ENCODE measurements at regions not wholly inside any gene's neighbourhood (a gene's known extent, or its start where the extent isn't known, plus 50 kb on each side); places are given as distances from the start of the nearest gene placed in this dataset.

DNA sequence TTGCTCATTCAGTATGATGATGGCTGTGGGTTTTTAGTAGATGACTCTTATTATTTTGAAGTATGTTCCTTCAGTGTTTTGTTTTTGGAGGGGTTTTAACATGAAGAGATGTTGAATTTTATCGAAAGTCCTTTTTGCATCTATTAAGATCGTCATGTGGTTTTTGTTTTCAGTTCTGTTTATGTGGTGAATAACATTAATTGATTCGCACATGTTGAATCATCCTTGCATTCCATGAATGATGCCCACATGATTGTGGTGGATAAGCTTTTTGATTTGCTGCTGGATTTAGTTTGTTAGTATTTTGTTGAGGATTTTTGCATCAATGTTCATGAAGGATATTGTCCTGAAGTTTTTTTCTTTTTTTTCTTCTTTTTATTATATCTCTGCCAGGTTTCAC, 347.4 kb upstream of the EPHA5 start:
- Histone ChIP-seq H3K9me2 (ENCODE audit: insufficient read depth, low read length) (no peaks in the 10 kb centered on the region), H3K4me3 (ENCODE audit: low read depth, low read length, poor library complexity, severe bottlenecking) (no peak overlapping the region), H3K27ac (ENCODE audit: low read depth, low read length, poor library complexity, severe bottlenecking) (no peak overlapping the region), H4K20me1 (ENCODE audit: insufficient read depth, low read length) (no peaks in the 10 kb centered on the region), H3K4me2 (ENCODE audit: low read length) (no peak overlapping the region), H3K9me3 (ENCODE audit: low read length) (no peaks in the 10 kb centered on the region; the same call in 1 of the 2 replicates), H2AFZ (ENCODE audit: low read length) (no peak overlapping the region), H3K79me2 (ENCODE audit: insufficient read depth, low read depth, low read length) (no peaks in the 10 kb centered on the region), H3K36me3 (ENCODE audit: insufficient read depth, low read length) (no peaks in the 10 kb centered on the region), H3K4me1 (ENCODE audit: insufficient read depth, low read length, poor library complexity, severe bottlenecking) (no peaks in the 10 kb centered on the region)
- ChIA-PET POLR2A (no interaction called here), CTCF (ENCODE audit: unreplicated experiment) (no interaction called here)
- DNase-seq (ENCODE audit: low spot score) = no peak
- intact Hi-C loops (cut with micrococcal nuclease; ENCODE audit: unreplicated experiment) = no loop called here
- no TSS peak for BruUV-seq (replicated peaks)
- TF ChIP-seq, protein P1, sequence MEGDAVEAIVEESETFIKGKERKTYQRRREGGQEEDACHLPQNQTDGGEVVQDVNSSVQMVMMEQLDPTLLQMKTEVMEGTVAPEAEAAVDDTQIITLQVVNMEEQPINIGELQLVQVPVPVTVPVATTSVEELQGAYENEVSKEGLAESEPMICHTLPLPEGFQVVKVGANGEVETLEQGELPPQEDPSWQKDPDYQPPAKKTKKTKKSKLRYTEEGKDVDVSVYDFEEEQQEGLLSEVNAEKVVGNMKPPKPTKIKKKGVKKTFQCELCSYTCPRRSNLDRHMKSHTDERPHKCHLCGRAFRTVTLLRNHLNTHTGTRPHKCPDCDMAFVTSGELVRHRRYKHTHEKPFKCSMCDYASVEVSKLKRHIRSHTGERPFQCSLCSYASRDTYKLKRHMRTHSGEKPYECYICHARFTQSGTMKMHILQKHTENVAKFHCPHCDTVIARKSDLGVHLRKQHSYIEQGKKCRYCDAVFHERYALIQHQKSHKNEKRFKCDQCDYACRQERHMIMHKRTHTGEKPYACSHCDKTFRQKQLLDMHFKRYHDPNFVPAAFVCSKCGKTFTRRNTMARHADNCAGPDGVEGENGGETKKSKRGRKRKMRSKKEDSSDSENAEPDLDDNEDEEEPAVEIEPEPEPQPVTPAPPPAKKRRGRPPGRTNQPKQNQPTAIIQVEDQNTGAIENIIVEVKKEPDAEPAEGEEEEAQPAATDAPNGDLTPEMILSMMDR (conservative IDR thresholded peaks at IDR 0.05; ENCODE audit: low read length) = no peak
- TF ChIP-seq EZH2phosphoT487 (IDR thresholded peaks at IDR 0.05; ENCODE audit: borderline replicate concordance, low read depth, low read length) = no peak

DNA sequence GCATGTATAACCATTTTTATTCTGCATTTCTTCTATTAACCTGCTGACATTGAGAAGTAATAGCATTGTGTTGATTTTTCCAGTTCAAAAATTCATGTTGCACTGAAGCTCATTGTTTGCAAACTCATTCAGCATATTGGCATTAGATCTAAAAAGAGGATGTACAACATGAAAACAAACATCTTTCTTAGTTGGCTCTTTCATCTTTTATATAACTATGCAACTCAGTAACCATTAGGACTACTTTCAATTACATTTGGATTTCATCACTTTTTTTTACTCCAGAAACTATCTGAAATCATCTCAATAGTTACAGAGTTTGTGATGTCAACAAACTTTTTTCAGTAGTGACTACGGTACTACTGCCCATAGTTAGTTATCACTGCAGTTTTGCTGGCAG, 346.0 kb upstream of the EPHA5 start:
- H3K4me3 ChIP-seq (ENCODE audit: low read depth, low read length, poor library complexity, severe bottlenecking) = no peak overlapping the region
- no TSS peak for BruUV-seq (replicated peaks)
- ChIA-PET CTCF (ENCODE audit: unreplicated experiment) (no interaction called here), POLR2A (no interaction called here)
- no peaks in the 10 kb centered on the region for H3K9me2 ChIP-seq (ENCODE audit: insufficient read depth, low read length)
- no peak overlapping the region for H2AFZ ChIP-seq (ENCODE audit: low read length)
- no peaks in the 10 kb centered on the region for H3K4me1 ChIP-seq (ENCODE audit: insufficient read depth, low read length, poor library complexity, severe bottlenecking)
- no peak for DNase-seq (ENCODE audit: low spot score)
- no peaks in the 10 kb centered on the region; the same call in 1 of the 2 replicates for H3K9me3 ChIP-seq (ENCODE audit: low read length)
- no peak for TF ChIP-seq EZH2phosphoT487 (IDR thresholded peaks at IDR 0.05; ENCODE audit: borderline replicate concordance, low read depth, low read length)
- TF ChIP-seq, protein P1 (conservative IDR thresholded peaks at IDR 0.05; ENCODE audit: low read length) = no peak
- no peak overlapping the region for H3K27ac ChIP-seq (ENCODE audit: low read depth, low read length, poor library complexity, severe bottlenecking)
- H4K20me1 ChIP-seq (ENCODE audit: insufficient read depth, low read length) = no peaks in the 10 kb centered on the region
- H3K79me2 ChIP-seq (ENCODE audit: insufficient read depth, low read depth, low read length) = no peaks in the 10 kb centered on the region
- no peak overlapping the region for H3K4me2 ChIP-seq (ENCODE audit: low read length)
- intact Hi-C loops (cut with micrococcal nuclease; ENCODE audit: unreplicated experiment) = no loop called here
- no peaks in the 10 kb centered on the region for H3K36me3 ChIP-seq (ENCODE audit: insufficient read depth, low read length)

DNA sequence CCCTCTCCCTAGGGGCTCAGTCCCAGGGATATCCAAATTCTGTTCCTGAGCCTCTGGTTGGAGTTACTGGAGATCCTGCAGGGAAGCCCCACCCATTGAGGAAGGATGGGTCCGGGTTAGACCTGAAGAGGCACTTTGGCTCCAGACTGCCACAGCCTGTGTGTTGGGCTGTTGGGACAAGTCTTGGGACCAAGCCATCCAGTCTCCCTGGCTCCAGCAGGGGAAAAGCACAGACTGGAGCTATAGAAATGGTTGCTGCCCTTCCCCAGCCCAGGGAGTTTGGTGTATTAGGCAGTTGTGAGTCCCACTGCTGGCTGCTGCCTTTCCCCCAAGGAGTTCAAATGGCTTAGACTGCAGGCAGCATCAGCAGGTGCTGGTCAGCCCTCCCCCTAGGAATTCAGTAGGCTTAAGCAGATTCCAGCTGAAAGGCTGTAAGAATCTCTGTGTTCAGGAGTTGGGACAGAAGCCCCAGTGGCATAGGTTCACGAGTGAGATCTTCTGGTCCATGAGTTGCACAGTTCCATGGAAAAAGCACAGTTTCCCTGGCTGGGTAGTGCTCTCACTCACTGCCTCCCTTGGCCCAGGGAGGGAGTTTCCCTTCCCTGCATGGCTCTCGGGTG, 344.0 kb upstream of the EPHA5 start:
- ChIA-PET CTCF (ENCODE audit: unreplicated experiment) (no interaction called here), POLR2A (no interaction called here)
- no peaks in the 10 kb centered on the region; the same call in 1 of the 2 replicates for H3K9me3 ChIP-seq (ENCODE audit: low read length)
- no peak overlapping the region for H2AFZ ChIP-seq (ENCODE audit: low read length)
- no peaks in the 10 kb centered on the region for H3K36me3 ChIP-seq (ENCODE audit: insufficient read depth, low read length)
- no peak overlapping the region for H3K4me2 ChIP-seq (ENCODE audit: low read length)
- no peaks in the 10 kb centered on the region for H3K79me2 ChIP-seq (ENCODE audit: insufficient read depth, low read depth, low read length)
- no peak overlapping the region for H3K4me3 ChIP-seq (ENCODE audit: low read depth, low read length, poor library complexity, severe bottlenecking)
- intact Hi-C loops (cut with micrococcal nuclease; ENCODE audit: unreplicated experiment) = no loop called here
- no TSS peak for BruUV-seq (replicated peaks)
- H3K4me1 ChIP-seq (ENCODE audit: insufficient read depth, low read length, poor library complexity, severe bottlenecking) = no peaks in the 10 kb centered on the region
- no peaks in the 10 kb centered on the region for H4K20me1 ChIP-seq (ENCODE audit: insufficient read depth, low read length)
- no peaks in the 10 kb centered on the region for H3K9me2 ChIP-seq (ENCODE audit: insufficient read depth, low read length)
- no peak overlapping the region for H3K27ac ChIP-seq (ENCODE audit: low read depth, low read length, poor library complexity, severe bottlenecking)
- DNase-seq (ENCODE audit: low spot score) = no peak
- no peak for TF ChIP-seq EZH2phosphoT487 (IDR thresholded peaks at IDR 0.05; ENCODE audit: borderline replicate concordance, low read depth, low read length)
- TF ChIP-seq, protein P1 (conservative IDR thresholded peaks at IDR 0.05; ENCODE audit: low read length) = no peak

Data from OCI-LY7 (cell line).